Ishikawa (cell line): ENCODE measurements at regions not wholly inside any gene's neighbourhood (a gene's known extent, or its start where the extent isn't known, plus 50 kb on each side); places are given as distances from the start of the nearest gene placed in this dataset.

Source experiments
- CEBPB ChIP-seq: IDR thresholded peaks from 2 replicates; pipeline ENCODE4 v1.6.1; 2012
- EGR1 ChIP-seq: IDR thresholded peaks from 2 replicates; pipeline ENCODE4 v1.6.1; 2012
- EP300 ChIP-seq: IDR thresholded peaks from 2 replicates; pipeline ENCODE4 v1.6.1; 2012; ENCODE audit warnings: borderline replicate concordance
- FOXM1 ChIP-seq: IDR thresholded peaks from 2 replicates; pipeline ENCODE4 v1.6.1; 2012; ENCODE audit warnings: low read depth, borderline replicate concordance
- NFIC ChIP-seq: IDR thresholded peaks from 2 replicates; pipeline ENCODE4 v1.6.1; 2012
- RAD21 ChIP-seq: IDR thresholded peaks from 2 replicates; pipeline ENCODE4 v1.6.1; 2012; ENCODE audit warnings: low read depth
- TAF1 ChIP-seq: IDR thresholded peaks from 2 replicates; pipeline ENCODE4 v1.6.1; 2012; ENCODE audit warnings: low read depth, mild to moderate bottlenecking
- TCF12 ChIP-seq: IDR thresholded peaks from 2 replicates; pipeline ENCODE4 v1.6.1; 2012; ENCODE audit warnings: low read depth
- YY1 ChIP-seq: IDR thresholded peaks from 2 replicates; pipeline ENCODE4 v1.6.1; 2012; ENCODE audit warnings: low read depth
- ZBTB7A ChIP-seq: IDR thresholded peaks from 2 replicates; pipeline ENCODE4 v1.6.1; 2012; ENCODE audit warnings: low read depth
- TF ChIP-seq, protein P1 (sequence below): IDR thresholded peaks from 2 replicates; pipeline ENCODE4 v1.6.1; 2012
- TF ChIP-seq, protein P2 (sequence below): IDR thresholded peaks from 2 replicates; pipeline ENCODE4 v1.6.1; 2012; ENCODE audit warnings: low read depth, mild to moderate bottlenecking
- TF ChIP-seq, protein P3 (sequence below): IDR thresholded peaks from 2 replicates; pipeline ENCODE4 v1.6.1; 2012

GRCh38 chr5:119902593-119902992 lies 273.2 kb downstream of the FAM170A start:
- no peak for TF ChIP-seq RAD21
- TF ChIP-seq, protein P1, sequence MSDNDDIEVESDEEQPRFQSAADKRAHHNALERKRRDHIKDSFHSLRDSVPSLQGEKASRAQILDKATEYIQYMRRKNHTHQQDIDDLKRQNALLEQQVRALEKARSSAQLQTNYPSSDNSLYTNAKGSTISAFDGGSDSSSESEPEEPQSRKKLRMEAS: no peak
- no peak for TF ChIP-seq CEBPB
- TF ChIP-seq, protein P2, sequence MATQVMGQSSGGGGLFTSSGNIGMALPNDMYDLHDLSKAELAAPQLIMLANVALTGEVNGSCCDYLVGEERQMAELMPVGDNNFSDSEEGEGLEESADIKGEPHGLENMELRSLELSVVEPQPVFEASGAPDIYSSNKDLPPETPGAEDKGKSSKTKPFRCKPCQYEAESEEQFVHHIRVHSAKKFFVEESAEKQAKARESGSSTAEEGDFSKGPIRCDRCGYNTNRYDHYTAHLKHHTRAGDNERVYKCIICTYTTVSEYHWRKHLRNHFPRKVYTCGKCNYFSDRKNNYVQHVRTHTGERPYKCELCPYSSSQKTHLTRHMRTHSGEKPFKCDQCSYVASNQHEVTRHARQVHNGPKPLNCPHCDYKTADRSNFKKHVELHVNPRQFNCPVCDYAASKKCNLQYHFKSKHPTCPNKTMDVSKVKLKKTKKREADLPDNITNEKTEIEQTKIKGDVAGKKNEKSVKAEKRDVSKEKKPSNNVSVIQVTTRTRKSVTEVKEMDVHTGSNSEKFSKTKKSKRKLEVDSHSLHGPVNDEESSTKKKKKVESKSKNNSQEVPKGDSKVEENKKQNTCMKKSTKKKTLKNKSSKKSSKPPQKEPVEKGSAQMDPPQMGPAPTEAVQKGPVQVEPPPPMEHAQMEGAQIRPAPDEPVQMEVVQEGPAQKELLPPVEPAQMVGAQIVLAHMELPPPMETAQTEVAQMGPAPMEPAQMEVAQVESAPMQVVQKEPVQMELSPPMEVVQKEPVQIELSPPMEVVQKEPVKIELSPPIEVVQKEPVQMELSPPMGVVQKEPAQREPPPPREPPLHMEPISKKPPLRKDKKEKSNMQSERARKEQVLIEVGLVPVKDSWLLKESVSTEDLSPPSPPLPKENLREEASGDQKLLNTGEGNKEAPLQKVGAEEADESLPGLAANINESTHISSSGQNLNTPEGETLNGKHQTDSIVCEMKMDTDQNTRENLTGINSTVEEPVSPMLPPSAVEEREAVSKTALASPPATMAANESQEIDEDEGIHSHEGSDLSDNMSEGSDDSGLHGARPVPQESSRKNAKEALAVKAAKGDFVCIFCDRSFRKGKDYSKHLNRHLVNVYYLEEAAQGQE: no peak
- TF ChIP-seq EP300: no peak
- TF ChIP-seq TAF1: no peak
- no peak for TF ChIP-seq EGR1
- TF ChIP-seq FOXM1: no peak
- no peak for TF ChIP-seq ZBTB7A
- TF ChIP-seq YY1: no peak
- TF ChIP-seq NFIC: no peak
- TF ChIP-seq, protein P3, sequence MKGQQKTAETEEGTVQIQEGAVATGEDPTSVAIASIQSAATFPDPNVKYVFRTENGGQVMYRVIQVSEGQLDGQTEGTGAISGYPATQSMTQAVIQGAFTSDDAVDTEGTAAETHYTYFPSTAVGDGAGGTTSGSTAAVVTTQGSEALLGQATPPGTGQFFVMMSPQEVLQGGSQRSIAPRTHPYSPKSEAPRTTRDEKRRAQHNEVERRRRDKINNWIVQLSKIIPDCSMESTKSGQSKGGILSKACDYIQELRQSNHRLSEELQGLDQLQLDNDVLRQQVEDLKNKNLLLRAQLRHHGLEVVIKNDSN: no peak
- no peak for TF ChIP-seq TCF12
